Left lung (tissue), 4 donors: ENCODE measurements at regions not wholly inside any gene's neighbourhood (a gene's known extent, or its start where the extent isn't known, plus 50 kb on each side); places are given as distances from the start of the nearest gene placed in this dataset.
A peak's percentile ranks its signal among the peaks of the same experiment; 100 is the strongest.

Experiments used
- ATAC-seq: fragments of 200-7000 bp; cut with Tn5 transposase; one replicate; pipeline ENCODE4 v1.9.1; 2020; ENCODE audit warnings: moderate library complexity
- DNase-seq, 4 donors: peaks; one replicate each; pipeline ENCODE4 v3.0.0-alpha.2; 2013 to 2020
- H3K27ac ChIP-seq, 2 donors: fragments of 200-600 bp; sonication (generic) in 1 of 2; one replicate each; pipeline versions ENCODE4 v1.5.0 to v1.8.0; 2020 to 2021
- H3K27me3 ChIP-seq, 2 donors: fragments of 200-600 bp; sonication (generic) in 1 of 2; one replicate each; pipeline versions ENCODE4 v1.5.0 to v1.8.0; 2020 to 2021
- H3K36me3 ChIP-seq, 2 donors: fragments of 200-600 bp; sonication (generic) in 1 of 2; one replicate each; pipeline versions ENCODE4 v1.5.0 to v1.8.0; 2020 to 2021
- H3K4me1 ChIP-seq, 2 donors: fragments of 200-600 bp; one replicate each; pipeline ENCODE4 v1.8.0; 2021
- H3K4me3 ChIP-seq, 2 donors: fragments of 200-600 bp; sonication (generic) in 1 of 2; one replicate each; pipeline versions ENCODE4 v1.5.0 to v1.8.0; 2020 to 2021; ENCODE audit warnings: mild to moderate bottlenecking in 1 of 2
- H3K9me3 ChIP-seq, 2 donors: fragments of 200-600 bp; sonication (generic) in 1 of 2; one replicate each; pipeline versions ENCODE4 v1.5.0 to v1.8.0; 2020 to 2021
- intact Hi-C, 2 donors: fragments of 100-400 bp; cut with DNase I; formaldehyde crosslinking; loops; one replicate each; pipeline versions ENCODE4 v1.11.2 to v1.14.2; 2022
- TF ChIP-seq, protein P1 (sequence below), 2 donors: fragments of 200-600 bp; sonication (generic) in 1 of 2; IDR thresholded peaks; one replicate each; pipeline versions ENCODE4 v1.5.0 to v1.8.0; 2021; ENCODE audit warnings: antibody characterized with exemption in 2 of 2
- donor health status: DM: no; HTN: yes; CAD: no.
- donor health status: DM: no; HTN: no; CAD: no.

DNA sequence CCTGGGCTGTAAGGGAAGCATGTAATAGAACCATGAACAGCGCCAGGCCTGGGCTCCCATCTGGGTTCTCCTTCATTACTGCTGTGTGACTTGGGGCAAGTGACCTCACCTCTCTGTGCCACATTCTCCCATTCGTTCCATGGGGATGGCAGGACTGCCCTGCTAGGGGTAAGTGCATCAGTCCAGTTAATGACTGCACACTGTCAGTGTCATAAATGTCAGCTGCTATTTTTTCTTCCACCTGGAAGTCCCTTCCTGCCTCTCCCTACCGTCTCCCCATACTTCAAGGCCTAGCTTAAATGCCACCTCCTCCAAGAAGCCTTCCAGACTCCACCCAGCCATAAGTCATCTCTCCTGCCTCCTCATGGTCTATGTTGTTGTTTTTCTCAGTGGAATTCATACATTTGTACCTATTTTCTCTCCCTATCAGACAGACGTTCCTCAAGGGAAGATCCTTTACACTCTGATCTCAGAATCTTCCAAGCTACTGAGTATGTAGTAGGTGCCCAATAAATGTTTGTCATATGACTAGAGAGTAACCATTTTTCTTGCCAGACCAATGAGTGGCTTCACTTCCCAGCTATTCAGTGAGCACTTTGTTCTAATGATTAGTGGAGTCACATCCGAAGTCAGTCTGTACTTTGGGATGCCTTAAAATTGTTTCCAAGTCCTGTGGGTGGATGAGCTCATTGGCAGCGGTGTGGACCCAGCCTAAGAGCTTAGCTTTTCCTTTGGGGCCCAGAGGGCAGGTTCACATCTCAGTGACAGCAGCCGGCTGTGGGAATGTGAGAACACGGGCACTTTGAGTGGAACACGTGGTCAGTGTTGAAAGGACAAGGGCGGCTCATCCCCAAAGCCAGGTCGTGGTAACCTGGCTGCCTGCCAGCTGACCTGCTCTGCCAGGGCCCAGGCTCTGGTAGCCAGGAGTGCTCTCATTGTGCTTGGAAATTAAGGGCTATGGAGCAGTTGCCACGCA lies 147.5 kb upstream of the GSE1 start:
- peaks cover 16 to 27% of the 10 kb centered on the region in 2 donors for H3K4me1 ChIP-seq
- H3K9me3 ChIP-seq = no peaks in the 10 kb centered on the region
- no peak overlapping the region for H3K27ac ChIP-seq
- no peaks in the 10 kb centered on the region for H3K36me3 ChIP-seq
- H3K27me3 ChIP-seq = peaks cover 0 to 43% of the 10 kb centered on the region in 2 donors
- TF ChIP-seq, protein P1, sequence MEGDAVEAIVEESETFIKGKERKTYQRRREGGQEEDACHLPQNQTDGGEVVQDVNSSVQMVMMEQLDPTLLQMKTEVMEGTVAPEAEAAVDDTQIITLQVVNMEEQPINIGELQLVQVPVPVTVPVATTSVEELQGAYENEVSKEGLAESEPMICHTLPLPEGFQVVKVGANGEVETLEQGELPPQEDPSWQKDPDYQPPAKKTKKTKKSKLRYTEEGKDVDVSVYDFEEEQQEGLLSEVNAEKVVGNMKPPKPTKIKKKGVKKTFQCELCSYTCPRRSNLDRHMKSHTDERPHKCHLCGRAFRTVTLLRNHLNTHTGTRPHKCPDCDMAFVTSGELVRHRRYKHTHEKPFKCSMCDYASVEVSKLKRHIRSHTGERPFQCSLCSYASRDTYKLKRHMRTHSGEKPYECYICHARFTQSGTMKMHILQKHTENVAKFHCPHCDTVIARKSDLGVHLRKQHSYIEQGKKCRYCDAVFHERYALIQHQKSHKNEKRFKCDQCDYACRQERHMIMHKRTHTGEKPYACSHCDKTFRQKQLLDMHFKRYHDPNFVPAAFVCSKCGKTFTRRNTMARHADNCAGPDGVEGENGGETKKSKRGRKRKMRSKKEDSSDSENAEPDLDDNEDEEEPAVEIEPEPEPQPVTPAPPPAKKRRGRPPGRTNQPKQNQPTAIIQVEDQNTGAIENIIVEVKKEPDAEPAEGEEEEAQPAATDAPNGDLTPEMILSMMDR (IDR thresholded peaks at IDR 0.05) = no peak
- intact Hi-C loops = no loop called here
- DNase-seq = peak in 1 of 4 donors; percentile 54
- no peak overlapping the region for H3K4me3 ChIP-seq
- ATAC-seq = peak; percentile 1

GRCh38 chr16:85466304-85466700 lies 146.8 kb upstream of the GSE1 start:
- H3K27ac ChIP-seq = no peak overlapping the region
- DNase-seq = peak in 1 of 4 donors; percentile 70
- no peak overlapping the region for H3K4me3 ChIP-seq
- peaks cover 0 to 36% of the 10 kb centered on the region in 2 donors for H3K27me3 ChIP-seq
- intact Hi-C loops = no loop called here
- H3K36me3 ChIP-seq = no peaks in the 10 kb centered on the region
- H3K4me1 ChIP-seq = peaks cover 9 to 21% of the 10 kb centered on the region in 2 donors
- TF ChIP-seq, protein P1 (IDR thresholded peaks at IDR 0.05) = no peak
- ATAC-seq = no peak
- H3K9me3 ChIP-seq = no peaks in the 10 kb centered on the region

- intact Hi-C loops = no loop called here
- TF ChIP-seq, protein P1 (IDR thresholded peaks at IDR 0.05) = no peak
- Histone ChIP-seq H3K36me3 (no peaks in the 10 kb centered on the region), H3K4me1 (peaks cover 4 to 14% of the 10 kb centered on the region in 2 donors), H3K4me3 (no peak overlapping the region), H3K27me3 (peaks cover 0 to 29% of the 10 kb centered on the region in 2 donors), H3K9me3 (no peaks in the 10 kb centered on the region), H3K27ac (no peak overlapping the region)
- DNase-seq (peak in 1 of 4 donors; percentile 65), ATAC-seq (no peak)
Measured at GRCh38 chr16:85466989-85467388, 146.1 kb upstream of the GSE1 start.

- Histone ChIP-seq H3K36me3 (no peaks in the 10 kb centered on the region), H3K4me1 (peaks cover 4 to 6% of the 10 kb centered on the region in 2 donors), H3K9me3 (no peaks in the 10 kb centered on the region), H3K27me3 (peaks cover 0 to 2% of the 10 kb centered on the region in 2 donors), H3K4me3 (no peak overlapping the region), H3K27ac (no peak overlapping the region)
- DNase-seq (peak in 1 of 4 donors; percentile 69), ATAC-seq (no peak)
- TF ChIP-seq, protein P1 (IDR thresholded peaks at IDR 0.05) = no peak
- intact Hi-C loops = no loop called here
Measured at GRCh38 chr16:85469929-85470590, 143.1 kb upstream of the GSE1 start.

GRCh38 chr16:85470873-85471272 lies 142.2 kb upstream of the GSE1 start:
- TF ChIP-seq, protein P1 (IDR thresholded peaks at IDR 0.05) = no peak
- H3K4me1 ChIP-seq = peaks cover 4 to 6% of the 10 kb centered on the region in 2 donors
- DNase-seq = no peak

More at GRCh38 chr16:85470873-85471272, 142.2 kb upstream of the GSE1 start:
- Histone ChIP-seq H3K9me3 (no peaks in the 10 kb centered on the region), H3K4me3 (no peak overlapping the region), H3K27me3 (no peaks in the 10 kb centered on the region), H3K27ac (no peak overlapping the region), H3K36me3 (no peaks in the 10 kb centered on the region)
- intact Hi-C loops = no loop called here
- no peak for ATAC-seq
